HG02885 (cell line): ENCODE measurements at regions not wholly inside any gene's neighbourhood (a gene's known extent, or its start where the extent isn't known, plus 50 kb on each side); places are given as distances from the start of the nearest gene placed in this dataset.
"Not testable (repeated sequence)": the region's sequence is repeated elsewhere in the genome, so short reads cannot be mapped to it uniquely, and the experiment has no call there.

Experiments used
- ATAC-seq: cut with Tn5 transposase; IDR thresholded peaks from one replicate; pipeline ENCODE4 v1.9.1; 2021; ENCODE audit warnings: mild to moderate bottlenecking; ENCODE audit not compliant: unreplicated experiment, poor library complexity

DNA sequence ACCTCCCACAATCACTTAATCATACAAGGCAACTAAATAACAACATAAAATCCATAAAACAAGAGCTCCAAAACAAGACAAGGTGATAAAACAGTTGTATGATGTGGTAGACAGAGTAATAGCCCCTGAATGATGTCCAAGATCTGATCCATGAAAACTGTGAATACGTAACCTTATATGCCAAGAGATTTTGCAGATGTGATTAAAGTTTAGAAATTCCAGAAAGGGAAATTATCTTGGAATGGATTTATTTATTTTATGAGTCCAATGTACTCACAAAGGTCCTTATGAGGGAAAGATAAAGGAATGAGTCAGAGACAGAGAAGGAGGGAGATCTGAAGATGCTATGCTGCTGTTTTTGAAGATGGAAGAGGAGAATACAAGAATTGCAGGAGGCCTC is 1775.7 kb upstream of the C9orf72 start:
- ATAC-seq, result no peak

DNA sequence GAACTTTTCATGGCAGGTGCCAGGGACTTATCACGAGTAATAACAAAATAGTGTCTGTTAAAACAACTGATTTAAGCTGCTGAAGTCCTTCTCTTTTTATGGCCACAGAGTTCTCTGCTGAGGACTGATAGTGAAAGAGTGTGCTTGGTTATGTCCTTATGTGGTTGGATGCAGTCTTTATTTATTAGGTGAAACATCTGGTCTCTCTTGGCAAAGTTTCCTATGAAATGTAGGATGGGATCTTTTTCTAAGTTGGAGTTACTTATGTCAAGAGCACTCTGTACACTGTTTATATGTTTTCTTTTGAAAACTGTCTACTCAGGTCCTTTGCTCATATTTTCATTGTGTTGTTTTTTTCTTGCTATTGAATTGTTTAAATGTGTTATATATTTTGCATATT is 1816.1 kb upstream of the C9orf72 start:
- no peak for ATAC-seq

DNA sequence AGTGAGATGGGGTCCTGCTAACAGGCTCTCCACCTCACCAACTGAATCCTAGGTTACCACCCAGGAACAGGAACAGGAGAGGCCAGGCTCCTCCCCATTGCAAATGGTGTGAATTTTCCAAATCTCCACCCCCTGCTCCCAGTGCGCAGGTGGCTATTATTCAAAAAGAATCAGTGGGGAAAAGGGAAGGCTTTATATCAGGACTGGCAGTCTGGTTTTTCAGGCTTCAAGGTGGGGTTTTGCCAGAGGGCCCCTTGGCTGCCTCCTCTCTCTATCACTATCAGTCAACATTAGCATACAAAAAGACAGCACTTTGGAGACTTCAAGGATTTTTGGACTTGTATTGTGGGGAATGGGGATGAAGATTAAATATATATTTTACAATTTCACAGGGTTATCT is 1817.6 kb upstream of the C9orf72 start:
- ATAC-seq, result no peak

DNA sequence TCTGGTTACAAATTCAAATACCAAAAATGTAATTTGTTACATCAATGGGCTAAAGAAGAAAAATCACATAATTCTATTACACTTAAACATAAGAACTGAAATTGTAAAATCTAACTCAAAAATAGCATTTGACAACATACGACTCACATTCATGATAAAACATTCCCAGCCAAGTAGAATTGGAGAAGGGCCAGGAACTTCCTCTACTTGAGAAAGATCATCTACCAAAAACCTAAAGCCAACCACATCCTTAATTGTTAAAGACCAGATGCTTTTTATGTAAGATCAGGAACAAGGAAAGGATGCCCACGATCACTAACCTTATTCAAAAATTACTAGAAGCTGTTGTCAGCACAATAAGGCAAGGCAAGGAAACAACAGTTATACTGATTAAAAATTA is 1819.8 kb upstream of the C9orf72 start:
- ATAC-seq, result no peak

DNA sequence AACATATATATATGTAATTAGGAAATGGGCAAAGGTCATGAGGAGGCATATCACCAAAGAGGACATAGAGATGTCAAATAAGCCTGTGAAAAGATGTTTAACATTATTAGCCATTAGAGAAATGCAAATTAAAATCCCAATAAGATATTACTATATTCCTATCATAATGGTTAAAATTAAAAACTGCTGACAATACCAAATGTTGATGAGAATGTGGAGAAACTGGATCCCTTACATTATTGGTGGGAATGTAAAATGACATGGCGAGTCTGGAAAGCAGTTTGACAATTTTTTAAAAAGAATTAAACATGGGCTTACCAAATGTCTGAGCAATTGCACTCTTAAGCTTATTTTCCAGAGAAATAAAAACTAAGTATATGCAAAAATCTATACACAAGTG is 1821.6 kb upstream of the C9orf72 start:
- ATAC-seq, result no peak

DNA sequence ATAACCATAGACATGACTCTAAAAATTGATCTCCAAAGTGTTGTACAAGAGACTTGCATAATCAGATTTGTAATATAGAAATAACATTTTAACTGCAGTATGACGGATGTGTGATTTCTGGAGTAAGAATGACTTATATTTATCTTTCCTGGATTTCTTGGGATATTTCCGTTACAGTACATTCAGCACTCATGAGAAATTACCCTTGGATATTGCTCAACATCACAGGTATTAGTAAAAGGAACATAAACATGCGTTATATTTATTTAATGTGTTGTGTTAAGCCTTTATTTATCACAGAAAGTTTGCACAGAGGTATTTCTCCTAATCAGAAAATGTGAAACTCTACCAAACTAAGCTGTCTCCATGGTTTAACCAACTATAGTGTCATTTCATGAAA is 1823.9 kb upstream of the C9orf72 start:
- ATAC-seq, result no peak

DNA sequence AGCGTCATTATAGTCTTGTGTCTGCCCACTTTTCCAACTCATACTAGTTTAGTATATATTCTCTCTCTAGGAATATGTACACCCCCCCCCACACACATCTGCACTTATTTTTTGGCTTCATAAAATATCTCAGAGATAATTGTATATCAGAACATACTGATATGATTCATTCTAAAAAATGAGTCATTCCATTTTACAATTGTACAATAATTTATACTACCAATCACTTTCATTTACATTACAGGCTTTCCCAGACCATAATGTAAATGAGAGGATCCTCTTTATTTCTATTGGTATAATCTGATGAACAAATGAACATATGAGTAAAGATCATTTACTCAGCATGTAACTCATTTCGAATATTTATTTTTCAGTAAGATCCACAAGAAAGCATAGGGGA is 1842.9 kb upstream of the C9orf72 start:
- no peak for ATAC-seq

DNA sequence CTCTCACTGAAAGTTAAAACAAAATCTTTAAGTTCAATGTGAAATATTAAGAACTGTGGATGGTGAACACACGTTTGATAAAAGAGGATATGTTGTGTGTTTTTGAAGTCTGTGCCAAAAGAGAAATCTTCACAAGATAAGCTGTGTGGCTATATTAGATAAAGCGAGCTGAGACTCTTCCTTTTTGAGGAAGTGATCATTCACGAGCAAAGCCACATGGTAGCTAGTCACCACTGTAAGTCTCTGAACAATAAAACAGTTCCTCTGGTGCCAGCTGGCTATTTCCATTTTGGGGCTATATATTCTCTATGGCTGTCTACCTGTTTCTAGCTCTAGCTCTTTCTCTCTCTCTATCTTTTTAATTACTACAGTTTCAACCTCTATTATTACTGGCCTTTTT is 1849.2 kb upstream of the C9orf72 start:
- ATAC-seq, result peak; percentile 64

DNA sequence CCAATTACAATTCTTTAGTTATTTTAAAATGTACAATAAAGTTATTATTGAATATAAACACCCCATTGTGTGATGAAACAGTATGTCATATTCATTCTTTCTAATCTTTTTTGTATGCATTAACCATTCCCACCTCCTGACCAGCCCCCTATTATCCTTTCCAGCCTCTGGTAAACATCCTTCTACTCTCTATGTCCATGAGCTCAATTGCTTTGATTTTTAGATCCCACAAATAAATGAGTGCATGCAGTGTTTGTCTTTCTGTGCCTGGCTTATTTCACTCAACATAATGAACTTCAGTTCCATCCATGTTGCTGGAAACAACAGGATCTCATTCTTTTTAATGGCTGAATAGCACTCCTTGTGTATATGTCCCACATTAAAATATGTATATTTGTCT is 1858.9 kb upstream of the C9orf72 start:
- ATAC-seq, result no peak

DNA sequence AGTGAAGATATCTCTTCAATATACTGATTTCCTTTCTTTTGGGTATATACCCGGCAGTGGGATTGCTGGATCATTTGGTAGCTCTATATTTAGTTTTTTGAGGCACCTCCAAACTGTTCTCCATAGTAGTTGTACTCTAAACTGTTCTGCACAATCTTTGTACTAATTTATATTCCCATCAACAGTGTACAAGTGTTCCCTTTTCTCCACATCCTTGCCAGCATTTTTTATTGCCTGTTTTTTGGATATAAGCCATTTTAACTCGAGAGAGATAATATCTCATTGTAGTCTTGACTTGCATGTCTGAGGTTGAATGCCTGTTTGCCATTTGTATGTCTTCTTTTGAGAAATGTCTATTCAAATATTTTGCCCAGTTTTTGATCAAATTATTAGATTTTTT is 1859.4 kb upstream of the C9orf72 start:
- not testable (repeated sequence) for ATAC-seq

DNA sequence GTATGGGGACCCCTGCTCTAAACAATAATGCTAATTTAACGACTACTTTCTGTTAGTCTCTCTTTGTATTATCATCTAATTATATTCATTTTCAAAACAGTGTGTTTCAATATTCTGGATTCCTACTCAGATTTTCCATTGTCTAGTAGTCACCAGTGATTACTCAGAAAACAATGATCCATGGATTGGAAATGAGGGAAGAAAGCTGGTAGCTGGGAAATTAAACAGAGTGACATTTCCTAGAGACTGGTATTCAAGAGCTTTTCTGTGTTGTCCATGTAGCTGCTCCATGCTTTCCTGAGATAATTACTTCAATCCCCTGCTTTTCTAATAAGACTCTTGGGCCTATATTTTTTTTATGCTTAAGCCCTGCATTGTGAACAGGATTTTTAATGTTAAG is 1862.1 kb upstream of the C9orf72 start:
- no peak for ATAC-seq

DNA sequence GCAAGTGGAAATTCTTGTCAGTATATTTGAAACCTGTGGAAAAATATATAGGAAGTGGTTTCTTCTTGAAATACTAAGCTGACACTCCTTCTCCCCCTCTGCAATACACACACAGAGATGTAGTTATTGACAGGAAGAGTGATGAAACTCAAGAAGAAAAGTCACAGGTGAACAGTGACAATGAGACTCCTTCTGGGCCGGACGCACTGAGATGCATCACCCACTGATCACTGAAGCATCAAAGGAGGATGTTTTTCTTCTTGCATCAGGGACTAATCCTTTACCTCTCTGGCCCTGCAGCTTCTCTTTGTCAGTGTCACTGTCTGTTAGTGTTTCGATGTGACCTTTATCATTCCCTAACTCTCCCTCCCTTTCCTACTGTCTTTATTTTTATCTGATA is 1864.2 kb upstream of the C9orf72 start:
- no peak for ATAC-seq

DNA sequence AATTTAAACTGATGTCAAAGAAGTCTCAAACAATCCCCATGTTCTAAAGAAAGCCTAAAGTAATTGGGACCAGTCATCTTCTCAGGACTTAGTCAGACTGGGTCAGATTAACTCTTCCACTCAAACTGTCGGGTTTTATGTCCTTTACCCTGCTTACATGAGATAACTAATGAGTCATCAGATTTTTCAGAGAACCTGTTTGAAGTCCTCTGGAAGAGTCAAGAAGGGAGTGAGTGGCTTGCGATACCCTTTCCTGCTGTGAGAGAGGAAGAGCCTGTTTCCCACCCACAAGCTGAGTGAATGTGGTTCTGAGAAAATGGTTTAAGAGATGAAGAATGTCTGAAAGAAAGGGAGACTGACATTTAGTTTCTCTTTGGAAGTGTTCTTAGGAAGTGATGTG is 1866.7 kb upstream of the C9orf72 start:
- ATAC-seq, result no peak

DNA sequence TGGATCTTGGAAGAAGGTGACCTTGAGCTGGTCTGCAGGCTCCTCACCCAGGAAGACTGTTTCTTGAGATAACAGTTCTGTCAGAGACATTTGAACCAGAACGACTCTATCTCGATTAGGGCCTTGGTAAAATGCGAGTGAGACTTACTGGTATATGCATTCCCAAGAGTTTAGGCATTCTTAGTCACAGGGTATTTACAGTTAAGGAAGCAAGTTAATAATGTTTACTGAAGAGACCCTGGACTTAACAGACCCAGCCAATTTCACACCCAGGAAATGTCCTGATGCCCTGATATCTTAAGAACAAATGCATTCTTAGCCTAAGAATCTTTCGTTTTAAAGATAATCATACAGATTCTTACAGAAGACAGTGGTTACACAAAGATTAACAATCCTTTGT is 1867.2 kb upstream of the C9orf72 start:
- no peak for ATAC-seq

DNA sequence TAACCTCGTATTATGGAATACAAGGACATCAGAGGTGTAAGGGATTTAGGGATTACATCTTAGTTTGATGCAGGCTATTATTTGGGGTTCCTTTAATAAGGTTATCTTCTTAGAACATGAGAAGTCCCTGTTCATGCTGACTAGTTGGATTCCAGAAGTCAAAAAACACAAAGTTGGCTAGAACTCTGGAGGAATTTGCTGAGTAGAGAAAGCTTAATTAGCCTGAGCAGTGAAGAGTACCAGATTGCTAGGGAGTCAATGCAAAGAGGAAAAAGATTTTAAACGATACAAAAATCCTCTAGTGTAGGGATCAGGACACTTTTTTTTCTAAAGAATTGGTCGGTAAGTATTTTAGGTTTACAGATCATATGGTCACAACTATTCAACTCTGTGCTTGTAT is 1872.5 kb upstream of the C9orf72 start:
- ATAC-seq, result no peak

DNA sequence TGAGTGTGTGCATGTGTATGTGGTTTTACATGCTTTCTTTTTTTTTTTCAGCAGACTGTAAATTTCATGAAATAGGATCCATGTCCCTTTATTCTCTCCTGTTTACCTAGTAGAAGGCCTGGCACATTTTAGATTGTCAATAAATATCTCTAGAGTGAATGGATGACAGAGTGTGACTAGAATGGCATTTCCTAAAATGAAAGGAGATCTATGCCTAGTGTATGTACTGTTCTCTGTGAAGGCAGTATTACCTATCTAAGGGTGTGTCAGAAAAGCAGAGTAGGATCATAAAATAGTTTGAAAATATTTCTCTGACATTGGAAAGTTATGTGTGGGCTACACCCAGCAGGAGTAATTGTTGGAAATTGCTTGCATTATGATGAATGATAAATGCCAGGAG is 1876.0 kb upstream of the C9orf72 start:
- no peak for ATAC-seq

DNA sequence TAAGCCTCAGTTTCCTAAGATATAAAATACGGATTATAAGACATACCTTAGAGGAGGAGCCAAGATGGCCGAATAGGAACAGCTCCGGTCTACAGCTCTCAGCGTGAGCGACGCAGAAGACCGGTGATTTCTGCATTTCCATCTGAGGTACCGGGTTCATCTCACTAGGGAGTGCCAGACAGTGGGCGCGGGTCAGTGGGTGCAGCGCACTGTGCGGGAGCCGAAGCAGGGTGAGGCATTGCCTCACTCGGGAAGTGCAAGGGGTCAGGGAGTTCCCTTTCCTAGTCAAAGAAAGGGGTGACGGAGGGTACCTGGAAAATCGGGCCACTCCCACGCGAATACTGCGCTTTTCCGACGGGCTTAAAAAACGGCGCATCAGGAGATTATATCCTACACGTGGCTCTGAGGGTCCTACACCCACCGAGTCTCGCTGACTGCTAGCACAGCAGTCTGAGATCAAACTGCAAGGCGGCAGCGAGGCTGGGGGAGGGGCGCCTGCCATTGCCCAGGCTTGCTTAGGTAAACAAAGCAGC is 1877.1 kb upstream of the C9orf72 start:
- not testable (repeated sequence) for ATAC-seq

DNA sequence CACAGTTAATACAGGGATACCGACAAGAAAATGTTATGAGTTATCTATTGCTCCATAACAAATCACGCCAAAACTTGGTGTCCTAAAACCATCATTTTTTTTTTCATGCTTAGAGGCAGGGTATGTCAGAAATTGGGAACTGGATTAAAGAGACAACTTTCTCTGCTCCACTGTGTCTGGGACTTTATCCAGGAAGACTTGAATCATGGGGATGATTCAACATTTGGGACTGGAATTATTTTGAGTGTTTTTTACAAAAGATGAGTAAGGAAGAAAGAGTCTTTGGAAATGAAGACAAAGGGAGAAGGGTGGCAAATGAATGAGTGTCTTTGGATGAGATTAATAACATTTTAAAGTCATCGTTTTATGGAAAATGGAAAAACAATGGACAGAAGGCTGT is 1883.7 kb upstream of the C9orf72 start:
- ATAC-seq, result no peak

DNA sequence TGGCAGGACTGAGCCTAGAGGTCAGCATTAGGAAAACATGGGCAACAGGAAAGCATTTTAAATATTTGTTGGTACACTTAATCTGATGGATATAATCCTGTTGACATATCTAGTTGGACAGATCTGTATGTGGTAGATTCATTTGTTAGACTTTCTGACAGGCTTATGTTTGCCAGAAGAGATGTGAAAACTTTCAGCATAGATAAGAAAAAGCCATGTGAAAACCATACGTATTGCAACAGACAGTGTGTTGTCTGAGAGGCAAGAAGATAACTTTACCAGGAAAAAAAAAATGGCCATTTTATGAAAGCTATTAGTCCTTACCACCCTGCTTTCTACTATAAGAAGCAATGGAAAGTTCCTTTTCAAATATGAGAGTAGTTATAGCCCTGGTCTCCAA is 1902.2 kb upstream of the C9orf72 start:
- ATAC-seq, result no peak

DNA sequence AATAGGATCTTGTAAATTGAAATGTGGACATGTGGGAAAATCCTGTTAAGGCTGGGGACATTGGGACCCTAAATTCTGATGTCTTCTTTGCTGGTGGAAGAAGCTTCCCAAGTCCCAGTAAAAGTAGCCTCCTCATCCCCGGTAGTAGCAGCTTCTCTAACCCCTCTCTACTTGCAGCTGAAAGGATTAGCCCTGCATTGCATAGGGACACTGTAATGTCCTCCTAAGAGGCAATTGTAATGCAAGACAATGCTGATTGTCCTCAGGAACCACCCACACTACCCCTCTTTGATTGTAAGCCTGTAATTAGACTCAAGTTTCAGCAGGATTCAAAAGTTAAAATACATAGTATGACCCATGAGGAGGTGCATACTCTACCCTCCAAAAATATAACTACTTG is 1938.4 kb upstream of the C9orf72 start:
- ATAC-seq, result no peak

DNA sequence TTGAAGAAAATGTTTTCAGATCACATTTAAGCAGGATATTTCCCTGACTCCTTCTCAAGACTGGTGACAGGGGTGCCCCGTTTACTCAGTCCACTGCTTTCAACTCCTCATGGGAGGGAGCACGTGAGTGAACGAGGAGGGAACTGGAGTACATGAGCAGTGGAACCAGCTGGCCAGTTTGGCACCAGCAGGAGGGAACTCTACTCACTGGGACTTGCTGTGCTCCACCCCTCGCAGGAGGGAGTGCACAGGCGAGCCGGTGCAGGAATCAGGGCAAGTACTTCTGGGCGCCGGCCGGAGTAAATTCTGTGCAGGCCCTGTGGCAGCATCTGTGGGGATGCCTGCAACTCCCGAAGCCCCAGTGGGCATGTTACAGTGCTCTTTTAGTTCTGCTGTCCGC is 1941.1 kb upstream of the C9orf72 start:
- no peak for ATAC-seq

DNA sequence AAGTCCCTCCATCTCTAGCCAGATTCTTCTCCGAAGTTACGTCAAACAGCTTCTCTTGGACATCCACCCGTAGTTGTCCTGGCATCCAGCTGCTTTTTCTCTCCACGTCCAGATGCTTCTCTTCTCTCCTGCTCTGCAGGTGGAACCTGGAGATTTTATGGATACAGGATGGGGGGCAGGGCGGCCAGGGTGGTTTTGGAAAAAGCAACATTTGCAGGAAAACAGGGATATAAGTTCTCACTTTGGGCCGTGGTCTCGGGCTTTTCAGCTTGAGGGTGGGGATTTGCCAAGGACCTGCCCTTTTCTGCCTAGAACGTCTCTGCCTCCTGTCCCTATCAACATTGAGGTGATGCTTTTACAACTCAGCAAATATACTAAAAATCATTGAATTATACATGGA is 1941.6 kb upstream of the C9orf72 start:
- no peak for ATAC-seq

DNA sequence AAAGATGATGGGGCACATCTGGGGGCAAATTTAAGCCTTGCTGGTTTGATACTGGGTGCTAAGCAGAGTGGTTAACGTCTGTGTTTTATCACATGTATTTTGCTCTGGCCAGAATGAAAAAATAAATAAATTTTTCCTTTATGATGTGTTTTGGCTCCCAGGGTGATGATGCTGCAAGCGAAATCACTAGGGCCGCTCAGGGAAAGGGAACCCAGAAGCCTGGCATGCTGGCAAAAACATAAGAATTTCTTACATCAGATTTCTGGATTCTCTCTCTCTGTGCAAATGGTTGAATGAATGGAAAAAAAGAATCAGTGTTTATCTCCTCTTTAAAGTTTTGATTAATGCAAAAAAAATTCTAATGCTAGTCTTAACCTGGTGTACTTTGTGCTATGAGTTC is 1975.2 kb upstream of the C9orf72 start:
- ATAC-seq, result no peak
